ENCODE measurements at regions not wholly inside any gene's neighbourhood (a gene's known extent, or its start where the extent isn't known, plus 50 kb on each side); places are given as distances from the start of the nearest gene placed in this dataset.
"Not testable (repeated sequence)": the region's sequence is repeated elsewhere in the genome, so short reads cannot be mapped to it uniquely, and the experiment has no call there.

- no peaks in the 10 kb centered on the region for H3K36me3 Mint-ChIP-seq (ENCODE audit: insufficient read depth, unreplicated experiment)
- H3K9me3 Mint-ChIP-seq (ENCODE audit: low read depth, unreplicated experiment), result peaks cover 15% of the 10 kb centered on the region
- H3K27me3 Mint-ChIP-seq (ENCODE audit: unreplicated experiment), result no peaks in the 10 kb centered on the region
- no peak overlapping the region for H3K4me3 Mint-ChIP-seq (ENCODE audit: low read depth, unreplicated experiment)
- H3K27ac Mint-ChIP-seq (ENCODE audit: unreplicated experiment), result no peak overlapping the region
- CTCF ChIA-PET, result no interaction called here
- TF ChIP-seq CTCF (IDR thresholded peaks at IDR 0.05; ENCODE audit: unreplicated experiment), result no peak
- H3K4me1 Mint-ChIP-seq (ENCODE audit: low read depth, unreplicated experiment), result no peaks in the 10 kb centered on the region
- DNase-seq, result no peak
- BruUV-seq (replicated peaks), result no TSS peak
- intact Hi-C loops (cut with micrococcal nuclease; ENCODE audit: unreplicated experiment), result no loop called here
These were observed 619.3 kb downstream of the TP53TG3F start for GRCh38 chr16:34078691-34079090.

- CTCF ChIA-PET; H3K27ac Mint-ChIP-seq (ENCODE audit: unreplicated experiment); H3K36me3 Mint-ChIP-seq (ENCODE audit: insufficient read depth, unreplicated experiment): not testable (repeated sequence)
These were observed 625.6 kb downstream of the TP53TG3F start for GRCh38 chr16:34085038-34085437.

GRCh38 chr16:34095006-34095405 lies 635.6 kb downstream of the TP53TG3F start:
- H3K4me1 Mint-ChIP-seq (ENCODE audit: low read depth, unreplicated experiment); H3K27ac Mint-ChIP-seq (ENCODE audit: unreplicated experiment); DNase-seq; CTCF ChIA-PET; intact Hi-C loops (cut with micrococcal nuclease; ENCODE audit: unreplicated experiment); H3K27me3 Mint-ChIP-seq (ENCODE audit: unreplicated experiment); H3K4me3 Mint-ChIP-seq (ENCODE audit: low read depth, unreplicated experiment); H3K36me3 Mint-ChIP-seq (ENCODE audit: insufficient read depth, unreplicated experiment); BruUV-seq (replicated peaks): not testable (repeated sequence)
- H3K9me3 Mint-ChIP-seq (ENCODE audit: low read depth, unreplicated experiment), result peaks cover 47% of the 10 kb centered on the region

More at GRCh38 chr16:34085038-34085437, 625.6 kb downstream of the TP53TG3F start:
- DNase-seq; BruUV-seq (replicated peaks); H3K27me3 Mint-ChIP-seq (ENCODE audit: unreplicated experiment); H3K4me1 Mint-ChIP-seq (ENCODE audit: low read depth, unreplicated experiment); intact Hi-C loops (cut with micrococcal nuclease; ENCODE audit: unreplicated experiment); H3K4me3 Mint-ChIP-seq (ENCODE audit: low read depth, unreplicated experiment): not testable (repeated sequence)
- peaks cover 28% of the 10 kb centered on the region for H3K9me3 Mint-ChIP-seq (ENCODE audit: low read depth, unreplicated experiment)

GRCh38 chr16:34096911-34097310 lies 637.5 kb downstream of the TP53TG3F start:
- CTCF ChIA-PET; intact Hi-C loops (cut with micrococcal nuclease; ENCODE audit: unreplicated experiment); H3K4me3 Mint-ChIP-seq (ENCODE audit: low read depth, unreplicated experiment); H3K27ac Mint-ChIP-seq (ENCODE audit: unreplicated experiment); BruUV-seq (replicated peaks); H3K36me3 Mint-ChIP-seq (ENCODE audit: insufficient read depth, unreplicated experiment); H3K4me1 Mint-ChIP-seq (ENCODE audit: low read depth, unreplicated experiment); DNase-seq; H3K27me3 Mint-ChIP-seq (ENCODE audit: unreplicated experiment): not testable (repeated sequence)
- H3K9me3 Mint-ChIP-seq (ENCODE audit: low read depth, unreplicated experiment), result peaks cover 37% of the 10 kb centered on the region

- H3K27ac Mint-ChIP-seq (ENCODE audit: unreplicated experiment); CTCF ChIA-PET; BruUV-seq (replicated peaks); DNase-seq; H3K36me3 Mint-ChIP-seq (ENCODE audit: insufficient read depth, unreplicated experiment); H3K27me3 Mint-ChIP-seq (ENCODE audit: unreplicated experiment); H3K4me1 Mint-ChIP-seq (ENCODE audit: low read depth, unreplicated experiment); intact Hi-C loops (cut with micrococcal nuclease; ENCODE audit: unreplicated experiment); H3K4me3 Mint-ChIP-seq (ENCODE audit: low read depth, unreplicated experiment): not testable (repeated sequence)
- peaks cover 37% of the 10 kb centered on the region for H3K9me3 Mint-ChIP-seq (ENCODE audit: low read depth, unreplicated experiment)
These were observed 637.9 kb downstream of the TP53TG3F start for GRCh38 chr16:34097326-34097725.

GRCh38 chr16:34098033-34098432 lies 638.6 kb downstream of the TP53TG3F start:
- H3K4me1 Mint-ChIP-seq (ENCODE audit: low read depth, unreplicated experiment); H3K27me3 Mint-ChIP-seq (ENCODE audit: unreplicated experiment); H3K36me3 Mint-ChIP-seq (ENCODE audit: insufficient read depth, unreplicated experiment); intact Hi-C loops (cut with micrococcal nuclease; ENCODE audit: unreplicated experiment); CTCF ChIA-PET; H3K27ac Mint-ChIP-seq (ENCODE audit: unreplicated experiment); DNase-seq; H3K4me3 Mint-ChIP-seq (ENCODE audit: low read depth, unreplicated experiment); BruUV-seq (replicated peaks): not testable (repeated sequence)
- peaks cover 37% of the 10 kb centered on the region for H3K9me3 Mint-ChIP-seq (ENCODE audit: low read depth, unreplicated experiment)

GRCh38 chr16:34099028-34099427 lies 639.6 kb downstream of the TP53TG3F start:
- BruUV-seq (replicated peaks); intact Hi-C loops (cut with micrococcal nuclease; ENCODE audit: unreplicated experiment); H3K4me3 Mint-ChIP-seq (ENCODE audit: low read depth, unreplicated experiment); CTCF ChIA-PET; DNase-seq; H3K36me3 Mint-ChIP-seq (ENCODE audit: insufficient read depth, unreplicated experiment); H3K4me1 Mint-ChIP-seq (ENCODE audit: low read depth, unreplicated experiment); H3K27me3 Mint-ChIP-seq (ENCODE audit: unreplicated experiment); H3K27ac Mint-ChIP-seq (ENCODE audit: unreplicated experiment): not testable (repeated sequence)
- peaks cover 37% of the 10 kb centered on the region for H3K9me3 Mint-ChIP-seq (ENCODE audit: low read depth, unreplicated experiment)

Data from Calu3 (cell line).